H1 (cell line): ENCODE measurements at regions not wholly inside any gene's neighbourhood (a gene's known extent, or its start where the extent isn't known, plus 50 kb on each side); places are given as distances from the start of the nearest gene placed in this dataset.

Source experiments
- CTCF ChIA-PET: fragments of 300-600 bp; sonication (Branson Sonifier 250); formaldehyde crosslinking; loops from one replicate; lab custom pipeline; 2021; ENCODE audit not compliant: partially characterized antibody; lab: Charles Lee
- POLR2A ChIA-PET: fragments of 300-600 bp; sonication (Branson Sonifier 250); formaldehyde crosslinking; loops from one replicate; lab custom pipeline; 2021; ENCODE audit warnings: inconsistent platforms; ENCODE audit not compliant: partially characterized antibody; lab: Charles Lee
- DNase-seq, 2 experiments: peaks; one replicate each; pipeline versions ENCODE4 v3.0.0 to v3.0.0-alpha.2; 2010 to 2022; ENCODE audit warnings: low spot score in 2 of 2, low read depth in 1 of 2, mixed read lengths in 1 of 2
- FAIRE-seq: peaks from 2 replicates; lab custom pipeline; 2011; peaks lifted over from hg19 to GRCh38; lab: Jason Lieb, UNC
- H2AFZ ChIP-seq: 2 replicates; pipeline ENCODE4 v1.8.1; 2012; ENCODE audit warnings: low read length, inconsistent platforms
- H2AK5ac ChIP-seq: 2 replicates; pipeline ENCODE4 v1.6.1; 2013; ENCODE audit warnings: low read depth, low read length
- H2BK120ac ChIP-seq: replicated peaks from 2 replicates; pipeline ENCODE3; 2013; ENCODE audit warnings: low read depth, low read length, inconsistent platforms
- H2BK12ac ChIP-seq: 2 replicates; pipeline ENCODE4 v1.6.1; 2013; ENCODE audit warnings: low read depth, low read length
- H2BK15ac ChIP-seq: 2 replicates; pipeline ENCODE4 v1.6.1; 2013; ENCODE audit warnings: low read length
- H2BK20ac ChIP-seq: 2 replicates; pipeline ENCODE4 v1.6.1; 2013; ENCODE audit warnings: low read length
- H2BK5ac ChIP-seq: 2 replicates; pipeline ENCODE4 v1.6.1; 2013; ENCODE audit warnings: low read depth, low read length
- H3K14ac ChIP-seq: 2 replicates; pipeline ENCODE4 v1.6.1; 2013; ENCODE audit warnings: inconsistent platforms; ENCODE audit not compliant: insufficient read length
- H3K18ac ChIP-seq: 2 replicates; pipeline ENCODE4 v1.6.1; 2013; ENCODE audit warnings: low read length; ENCODE audit errors: extremely low read depth
- H3K23ac ChIP-seq: 2 replicates; pipeline ENCODE4 v1.6.1; 2013; ENCODE audit warnings: inconsistent platforms; ENCODE audit not compliant: insufficient read length
- H3K23me2 ChIP-seq: 2 replicates; pipeline ENCODE4 v1.6.1; 2013; ENCODE audit warnings: low read depth, low read length
- H3K27ac ChIP-seq: 2 replicates; pipeline ENCODE4 v1.6.1; 2011; ENCODE audit warnings: low read depth, low read length, inconsistent platforms
- H3K27me3 ChIP-seq, 4 experiments: replicated peaks in 1 of 4; 1 replicate in 1 of 4; 2 replicates in 3 of 4; pipeline versions ENCODE4 v1.6.1 to v1.8.1; 2011 to 2013; ENCODE audit warnings: low read length in 3 of 4, mild to moderate bottlenecking in 3 of 4, inconsistent platforms in 2 of 4, mixed read lengths in 2 of 4, moderate library complexity in 1 of 4; ENCODE audit not compliant: control insufficient read depth in 3 of 4, insufficient read depth in 3 of 4; ENCODE audit errors: extremely low read depth in 1 of 4
- H3K36me3 ChIP-seq, 4 experiments: 2 replicates each; pipeline versions ENCODE4 v1.6.1 to v1.8.1; 2011 to 2013; ENCODE audit warnings: mild to moderate bottlenecking in 4 of 4, low read length in 3 of 4, moderate library complexity in 2 of 4, control low read depth in 1 of 4, inconsistent platforms in 1 of 4; ENCODE audit not compliant: insufficient read depth in 4 of 4, control insufficient read depth in 2 of 4
- H3K4ac ChIP-seq: replicated peaks from 2 replicates; pipeline ENCODE3; 2013; ENCODE audit warnings: low read length, low read depth, mixed read lengths, inconsistent platforms; ENCODE audit not compliant: insufficient read length
- H3K4me1 ChIP-seq, 4 experiments: replicated peaks in 1 of 4; 1 replicate in 1 of 4; 2 replicates in 3 of 4; pipeline versions ENCODE4 v1.6.1 to v1.8.1; 2011 to 2013; ENCODE audit warnings: low read length in 3 of 4, inconsistent platforms in 2 of 4, mixed read lengths in 1 of 4; ENCODE audit not compliant: insufficient read depth in 4 of 4, control insufficient read depth in 3 of 4
- H3K4me2 ChIP-seq, 2 experiments: 2 replicates each; pipeline versions ENCODE4 v1.6.1 to v1.8.1; 2011 to 2013; ENCODE audit warnings: low read depth in 2 of 2, low read length in 2 of 2, control low read depth in 1 of 2, inconsistent platforms in 1 of 2, mild to moderate bottlenecking in 1 of 2; ENCODE audit not compliant: insufficient read depth in 1 of 2
- H3K4me3 ChIP-seq, 4 experiments: fragments of 200-600, 300-600 bp in 1 of 4; sonication (generic), shearing (Covaris generic), sonication (Bioruptor Twin) in 1 of 4; 2 replicates each; pipeline versions ENCODE4 v1.5.1 to v1.8.1; 2011 to 2016; ENCODE audit warnings: low read length in 4 of 4, low read depth in 3 of 4, control low read depth in 2 of 4, inconsistent platforms in 2 of 4, mild to moderate bottlenecking in 2 of 4, mixed read lengths in 1 of 4, moderate library complexity in 1 of 4; ENCODE audit not compliant: insufficient read depth in 2 of 4; ENCODE audit errors: extremely low read depth in 1 of 4
- H3K56ac ChIP-seq: replicated peaks from 2 replicates; pipeline ENCODE3; 2013; ENCODE audit warnings: low read depth, mild to moderate bottlenecking, mixed read lengths, low read length, inconsistent platforms; ENCODE audit not compliant: insufficient read length
- H3K79me1 ChIP-seq: 2 replicates; pipeline ENCODE4 v1.6.1; 2013; ENCODE audit warnings: low read depth, low read length, control low read depth
- H3K79me2 ChIP-seq, 2 experiments: 2 replicates each; pipeline versions ENCODE4 v1.6.1 to v1.8.1; 2012 to 2013; ENCODE audit warnings: low read length in 2 of 2, mild to moderate bottlenecking in 2 of 2, inconsistent platforms in 1 of 2; ENCODE audit not compliant: insufficient read depth in 2 of 2, control insufficient read depth in 1 of 2
- H3K9ac ChIP-seq, 4 experiments: replicated peaks in 1 of 4; 1 replicate in 1 of 4; 2 replicates in 3 of 4; pipeline versions ENCODE4 v1.6.1 to v1.8.1; 2011 to 2013; ENCODE audit warnings: low read depth in 3 of 4, low read length in 3 of 4, control low read depth in 2 of 4, mild to moderate bottlenecking in 2 of 4, moderate library complexity in 2 of 4, inconsistent platforms in 1 of 4; ENCODE audit errors: extremely low read depth in 1 of 4
- H3K9me3 ChIP-seq, 2 experiments: 2 replicates each; pipeline versions ENCODE4 v1.6.1 to v1.8.1; 2012 to 2013; ENCODE audit warnings: mild to moderate bottlenecking in 2 of 2, moderate library complexity in 2 of 2, control low read depth in 1 of 2, inconsistent platforms in 1 of 2, low read depth in 1 of 2, low read length in 1 of 2, mixed read lengths in 1 of 2; ENCODE audit not compliant: insufficient read depth in 2 of 2
- H4K20me1 ChIP-seq, 2 experiments: replicated peaks in 1 of 2; 2 replicates each; pipeline versions ENCODE3 to v1.8.1; 2011 to 2013; ENCODE audit warnings: inconsistent platforms in 2 of 2, low read length in 2 of 2, mild to moderate bottlenecking in 1 of 2; ENCODE audit not compliant: insufficient read depth in 2 of 2, control insufficient read depth in 1 of 2
- H4K5ac ChIP-seq: 2 replicates; pipeline ENCODE4 v1.6.1; 2013; ENCODE audit warnings: low read length, low read depth, mixed read lengths, inconsistent platforms; ENCODE audit not compliant: insufficient read length
- H4K8ac ChIP-seq: 2 replicates; pipeline ENCODE4 v1.8.0; 2013; ENCODE audit warnings: mild to moderate bottlenecking, moderate library complexity, low read length, inconsistent platforms; ENCODE audit not compliant: insufficient read depth; ENCODE audit errors: extremely low read depth
- H4K91ac ChIP-seq: replicated peaks from 2 replicates; pipeline ENCODE3; 2013; ENCODE audit warnings: low read length, mixed read lengths, inconsistent platforms; ENCODE audit not compliant: insufficient read length
- ASH2L ChIP-seq: fragments of 200-600, 300-600 bp; sonication (generic); IDR thresholded peaks from one replicate; pipeline ENCODE4 v1.7.1; 2017; ENCODE audit warnings: low read length
- BRCA1 ChIP-seq: IDR thresholded peaks from 2 replicates; pipeline ENCODE4 v1.6.1; 2012; ENCODE audit warnings: low read depth, low read length, improper control_type of control experiment
- HDAC2 ChIP-seq, 2 experiments: fragments of 300-600 bp in 1 of 2; sonication (generic) in 1 of 2; IDR thresholded peaks; 2 replicates each; pipeline ENCODE4 v1.6.1; 2011 to 2012; ENCODE audit warnings: low read depth in 2 of 2, low read length in 2 of 2, mild to moderate bottlenecking in 2 of 2, moderate library complexity in 2 of 2, borderline replicate concordance in 1 of 2, inconsistent platforms in 1 of 2
- NRF1 ChIP-seq: IDR thresholded peaks from 2 replicates; pipeline ENCODE4 v1.6.1; 2011; ENCODE audit warnings: mild to moderate bottlenecking, low read depth, low read length, improper control_type of control experiment
- RXRA ChIP-seq: IDR thresholded peaks from 2 replicates; pipeline ENCODE4 v1.6.1; 2011; ENCODE audit warnings: low read depth, mild to moderate bottlenecking, low read length, moderate library complexity; ENCODE audit not compliant: insufficient read depth
- SIRT6 ChIP-seq: IDR thresholded peaks from one replicate; pipeline ENCODE4 v1.7.1; 2012; ENCODE audit warnings: low read length, inconsistent platforms
- SIX5 ChIP-seq: IDR thresholded peaks from 2 replicates; pipeline ENCODE4 v1.6.1; 2011; ENCODE audit warnings: mild to moderate bottlenecking, low read depth, low read length
- SRF ChIP-seq: IDR thresholded peaks from 2 replicates; pipeline ENCODE4 v1.6.1; 2011; ENCODE audit warnings: mild to moderate bottlenecking, low read depth, low read length, moderate library complexity
- TAF7 ChIP-seq: optimal IDR thresholded peaks from 2 replicates; pipeline ENCODE3; 2011; ENCODE audit warnings: low read depth, mild to moderate bottlenecking, inconsistent platforms, low read length, moderate library complexity, borderline replicate concordance
- WGBS, 2 experiments: shearing (Covaris generic) in 1 of 2; methylation state at CpG; one replicate each; pipeline versions ENCODE4 v1.1.6 to v1.1.7; 2013 to 2015; ENCODE audit warnings: low lambda C conversion rate in 2 of 2, mixed read lengths in 2 of 2, inconsistent platforms in 1 of 2, low coverage in 1 of 2, missing lambda C conversion rate in 1 of 2; ENCODE audit not compliant: insufficient replicate concordance in 2 of 2, insufficient coverage in 1 of 2, insufficient read length in 1 of 2; ENCODE audit errors: extremely low coverage in 1 of 2, missing lambda C conversion rate in 1 of 2; 5-methylcytosine and 5-hydroxymethylcytosine counted together

DNA sequence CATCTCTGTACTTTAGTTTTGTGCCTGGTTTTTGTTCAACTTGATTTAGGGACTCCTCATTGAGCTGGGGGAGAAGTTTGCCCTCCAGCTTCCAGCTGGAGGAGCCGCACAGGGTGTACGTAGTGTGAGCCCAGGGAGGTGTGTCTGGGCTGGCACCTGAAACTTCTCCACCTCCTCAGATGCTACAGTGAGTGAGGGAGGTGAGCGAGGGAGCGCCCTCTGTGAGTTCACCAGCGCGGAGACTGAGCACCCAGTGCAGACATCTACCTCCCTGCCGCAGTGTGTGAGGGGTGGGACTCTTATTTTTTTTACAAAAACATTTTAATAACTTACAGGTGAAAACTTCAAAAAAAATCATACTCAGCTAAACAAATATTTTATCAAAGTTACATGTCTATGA, 204.2 kb upstream of the HS6ST1 start:
- no peak overlapping the region for H3K14ac ChIP-seq
- ChIA-PET CTCF (interaction anchor here (0.6 to 5.3 kb wide), 5 partner anchors 21 to 200 kb away, joined by 3 to 17 read pairs (median 3); no protein-coding TSS in a partner anchor), POLR2A (no interaction called here)
- DNase-seq (no peak), FAIRE-seq (no peak)
- no peak overlapping the region for H2AK5ac ChIP-seq
- H3K27ac ChIP-seq = no peak overlapping the region
- H2BK120ac ChIP-seq = no peak overlapping the region
- H2AFZ ChIP-seq = no peak overlapping the region
- H4K5ac ChIP-seq = no peak overlapping the region
- H4K8ac ChIP-seq = no peak overlapping the region
- no peak overlapping the region for H3K23ac ChIP-seq
- H3K56ac ChIP-seq = no peak overlapping the region
- no peaks in the 10 kb centered on the region for H3K9me3 ChIP-seq
- H3K79me1 ChIP-seq = no peaks in the 10 kb centered on the region
- H3K79me2 ChIP-seq = no peaks in the 10 kb centered on the region
- no peak overlapping the region for H3K4me2 ChIP-seq
- no peak overlapping the region for H3K4ac ChIP-seq
- no peaks in the 10 kb centered on the region for H3K23me2 ChIP-seq
- H4K91ac ChIP-seq = no peak overlapping the region
- WGBS, 2 experiments = 85% methylated on average over 7 of the region's 7 CpGs; no CpG with 5 or more reads in 1 of the 2 experiments
- H2BK15ac ChIP-seq = no peak overlapping the region
- TF ChIP-seq NRF1 = no peak
- no peak for TF ChIP-seq HDAC2 (IDR thresholded peaks at IDR 0.05; ENCODE audit: borderline replicate concordance in 1 of 2, low read depth in 2 of 2, low read length in 2 of 2)
- no peak for TF ChIP-seq SIRT6
- TF ChIP-seq ASH2L = no peak
- TF ChIP-seq TAF7 = no peak
- TF ChIP-seq BRCA1 = no peak
- TF ChIP-seq RXRA = no peak
- TF ChIP-seq SIX5 = no peak
- no peak for TF ChIP-seq SRF
- peaks cover 0 to 2% (median 0%) of the 10 kb centered on the region in 4 experiments; a peak in 1 of 7 replicates for H3K4me1 ChIP-seq
- H3K9ac ChIP-seq = no peak overlapping the region
- H2BK12ac ChIP-seq = no peak overlapping the region
- H3K36me3 ChIP-seq = no peaks in the 10 kb centered on the region
- H2BK20ac ChIP-seq = no peak overlapping the region
- H4K20me1 ChIP-seq = no peaks in the 10 kb centered on the region
- no peak overlapping the region for H2BK5ac ChIP-seq
- H3K4me3 ChIP-seq = no peak overlapping the region
- no peaks in the 10 kb centered on the region; a peak in 2 of 7 replicates for H3K27me3 ChIP-seq
- H3K18ac ChIP-seq = no peak overlapping the region
